Myocyte (in vitro differentiated cells): ENCODE measurements at regions not wholly inside any gene's neighbourhood (a gene's known extent, or its start where the extent isn't known, plus 50 kb on each side); places are given as distances from the start of the nearest gene placed in this dataset.

Experiments
- DNase-seq: peaks from one replicate; pipeline ENCODE4 v3.0.0-alpha.2; 2012; ENCODE audit warnings: low read depth

DNA sequence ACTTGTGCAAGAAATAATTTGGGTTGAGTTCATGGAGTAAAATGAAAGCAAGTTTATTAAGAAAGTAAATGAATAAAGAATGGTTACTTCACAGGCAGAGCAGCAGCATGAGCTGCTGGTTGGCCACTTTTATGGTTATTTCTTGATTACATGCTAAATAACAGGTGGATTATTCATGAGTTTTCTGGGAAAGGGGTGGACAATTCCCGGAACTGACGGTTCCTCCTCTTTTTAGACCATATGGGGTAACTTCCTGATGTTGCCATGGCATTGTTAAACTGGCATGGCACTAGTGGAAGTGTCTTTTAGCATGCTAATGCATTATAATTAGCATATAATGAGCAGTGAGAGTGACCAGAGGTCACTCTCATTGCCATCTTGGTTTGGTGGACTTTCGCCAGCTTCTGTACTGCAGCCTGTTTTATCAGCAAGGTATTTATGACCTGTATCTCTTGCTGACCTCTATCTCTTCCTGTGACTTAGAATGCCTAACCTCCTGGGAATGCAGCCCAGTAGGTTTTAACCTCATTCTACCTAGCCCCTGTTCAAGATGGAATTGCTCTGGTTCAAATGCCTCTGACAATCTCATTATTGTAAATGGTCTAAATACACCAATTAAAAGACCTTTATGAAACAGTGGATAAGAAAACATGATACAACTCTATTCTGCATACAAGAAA is 114.1 kb upstream of the FIGN start:
- no peak for DNase-seq

GRCh38 chr2:163838890-163839289 is 103.1 kb upstream of the FIGN start:
- no peak for DNase-seq

GRCh38 chr2:163836167-163836566 is 100.4 kb upstream of the FIGN start:
- no peak for DNase-seq

DNA sequence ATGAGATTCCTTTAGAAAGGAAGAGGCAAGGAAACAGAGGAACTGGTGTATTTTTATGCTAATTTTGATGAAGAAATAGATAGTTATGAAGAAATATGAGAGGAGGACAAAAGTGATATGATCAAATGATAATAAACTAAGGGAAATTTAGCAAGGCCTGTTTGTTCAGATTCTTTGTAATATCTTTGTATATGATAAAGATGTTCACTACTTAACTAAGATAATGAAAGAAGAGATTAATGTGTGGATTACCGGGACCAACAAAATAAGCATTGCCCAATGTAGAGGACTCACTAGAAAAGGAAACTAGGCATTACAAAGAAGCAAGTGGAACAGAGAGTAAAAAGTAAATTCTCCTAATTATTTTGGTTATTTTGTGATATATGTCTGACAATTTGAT is 99.0 kb upstream of the FIGN start:
- no peak for DNase-seq

- no peak for DNase-seq
Measured at GRCh38 chr2:163834221-163834620, 98.4 kb upstream of the FIGN start.

- no peak for DNase-seq
Measured at GRCh38 chr2:163828771-163829170, 93.0 kb upstream of the FIGN start.

DNA sequence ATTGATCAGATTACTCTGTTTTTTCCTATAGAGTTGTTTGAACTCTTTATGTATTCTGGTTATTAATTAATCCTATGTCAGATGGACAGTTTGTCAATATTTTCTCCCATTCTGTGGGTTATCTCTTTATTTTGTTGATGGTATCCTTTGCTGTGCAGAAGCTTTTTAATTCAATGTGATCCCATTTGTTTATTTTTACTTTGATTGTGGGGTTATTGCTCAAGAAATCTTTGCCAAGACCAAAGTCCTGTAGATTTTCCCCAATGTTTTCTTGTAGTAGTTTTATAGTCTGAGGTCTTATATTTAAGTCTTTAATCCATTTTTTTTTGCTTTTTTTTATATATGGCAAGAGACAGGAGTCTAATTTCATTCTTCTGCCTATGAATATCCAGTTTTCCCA is 86.2 kb upstream of the FIGN start:
- no peak for DNase-seq

- no peak for DNase-seq
Measured at GRCh38 chr2:163812926-163813520, 77.2 kb upstream of the FIGN start.

DNA sequence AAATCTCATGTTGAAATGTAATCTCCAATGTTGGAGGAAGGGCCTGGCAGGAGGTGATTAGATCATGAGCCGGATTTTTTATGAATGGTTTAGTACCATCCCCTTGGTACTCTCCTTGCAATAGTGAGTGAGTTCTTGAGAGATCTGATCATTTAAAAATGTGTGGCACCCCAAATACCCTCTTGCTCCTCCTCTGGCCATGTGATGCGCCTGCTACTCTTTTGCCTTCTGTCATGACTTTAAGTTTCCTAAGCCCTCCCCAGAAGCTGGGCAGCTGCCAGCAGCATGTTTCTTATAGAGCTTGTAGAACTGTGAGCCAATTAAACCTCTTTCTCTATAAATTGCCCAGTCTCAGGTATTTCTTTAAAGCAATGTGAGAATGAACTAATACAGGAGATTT is 72.6 kb upstream of the FIGN start:
- DNase-seq, result no peak

GRCh38 chr2:163802284-163802683 is 66.5 kb upstream of the FIGN start:
- no peak for DNase-seq

- DNase-seq, result peak; percentile 45
Measured at GRCh38 chr2:163801486-163801885, 65.7 kb upstream of the FIGN start.

- DNase-seq, result peak; percentile 64
Measured at GRCh38 chr2:163800951-163801381, 65.2 kb upstream of the FIGN start.

DNA sequence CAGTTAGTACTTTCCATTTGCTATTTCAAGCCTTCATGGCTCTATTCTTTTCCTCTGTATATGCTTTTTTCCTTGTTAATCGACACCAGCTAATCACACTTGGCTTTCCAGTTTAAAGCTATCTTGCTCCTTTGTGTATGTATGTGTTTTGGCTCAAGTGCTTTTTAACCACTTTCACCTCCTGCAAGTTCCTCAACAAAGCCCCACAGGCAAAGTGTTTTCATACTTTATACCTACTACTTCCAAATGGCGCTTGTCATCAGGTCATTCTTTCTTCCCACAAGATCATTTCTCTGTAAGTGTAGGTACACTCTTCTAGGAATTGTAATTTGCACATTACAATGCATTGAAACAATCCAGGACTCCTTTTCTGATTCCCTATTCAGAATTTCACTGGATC is 64.0 kb upstream of the FIGN start:
- DNase-seq, result no peak

GRCh38 chr2:163794635-163795034 is 58.8 kb upstream of the FIGN start:
- no peak for DNase-seq
